Calu3 (cell line): ENCODE measurements at regions not wholly inside any gene's neighbourhood (a gene's known extent, or its start where the extent isn't known, plus 50 kb on each side); places are given as distances from the start of the nearest gene placed in this dataset.
"Not testable (repeated sequence)": the region's sequence is repeated elsewhere in the genome, so short reads cannot be mapped to it uniquely, and the experiment has no call there.

Experiments used
- BruUV-seq: library from RNA; stranded (reverse); fragments of 400-500 nt; replicated peaks from 2 replicates; lab custom pipeline; 2021; lab: Mats Ljungman, UMichigan
- CTCF ChIA-PET: fragments of 300-600 bp; sonication (Branson Sonifier 250); formaldehyde crosslinking; loops from one replicate; lab custom pipeline; 2022; ENCODE audit warnings: antibody characterized with exemption; lab: Charles Lee
- DNase-seq: peaks from one replicate; pipeline ENCODE4 v3.0.0; 2022
- H3K27ac Mint-ChIP-seq: one replicate; pipeline ENCODE4 v1.8.0; 2022; ENCODE audit warnings: mixed read lengths; ENCODE audit not compliant: unreplicated experiment
- H3K27me3 Mint-ChIP-seq: one replicate; pipeline ENCODE4 v1.8.0; 2022; ENCODE audit warnings: mixed read lengths; ENCODE audit not compliant: unreplicated experiment
- H3K36me3 Mint-ChIP-seq: one replicate; pipeline ENCODE4 v1.8.0; 2022; ENCODE audit warnings: mild to moderate bottlenecking, moderate library complexity, mixed read lengths; ENCODE audit not compliant: insufficient read depth, unreplicated experiment
- H3K4me1 Mint-ChIP-seq: one replicate; pipeline ENCODE4 v1.8.0; 2022; ENCODE audit warnings: mild to moderate bottlenecking, low read depth, mixed read lengths; ENCODE audit not compliant: unreplicated experiment
- H3K4me3 Mint-ChIP-seq: one replicate; pipeline ENCODE4 v1.8.0; 2022; ENCODE audit warnings: mild to moderate bottlenecking, low read depth, moderate library complexity, mixed read lengths; ENCODE audit not compliant: unreplicated experiment
- H3K9me3 Mint-ChIP-seq: one replicate; pipeline ENCODE4 v1.8.0; 2022; ENCODE audit warnings: low read depth, mixed read lengths; ENCODE audit not compliant: unreplicated experiment
- CTCF ChIP-seq: fragments of 200-600 bp; IDR thresholded peaks from one replicate; pipeline ENCODE4 v1.8.0; 2022; ENCODE audit warnings: antibody characterized with exemption; ENCODE audit not compliant: unreplicated experiment
- intact Hi-C: fragments of 100-400 bp; cut with micrococcal nuclease; formaldehyde crosslinking; loops from one replicate; pipeline ENCODE4 v1.10.0; 2022; ENCODE audit not compliant: unreplicated experiment

GRCh38 chr18:1849386-1849785 is 721.9 kb downstream of the METTL4 start:
- no peak overlapping the region for H3K4me3 Mint-ChIP-seq
- H3K4me1 Mint-ChIP-seq: peaks cover 8% of the 10 kb centered on the region

GRCh38 chr18:1857281-1857680 is 714.0 kb downstream of the METTL4 start:
- intact Hi-C loops, CTCF ChIA-PET, H3K9me3 Mint-ChIP-seq, H3K4me3 Mint-ChIP-seq, BruUV-seq, H3K27me3 Mint-ChIP-seq, H3K4me1 Mint-ChIP-seq, DNase-seq, H3K36me3 Mint-ChIP-seq, H3K27ac Mint-ChIP-seq: not testable (repeated sequence)

More at GRCh38 chr18:1849386-1849785, 721.9 kb downstream of the METTL4 start:
- H3K27me3 Mint-ChIP-seq: no peaks in the 10 kb centered on the region
- no peak for TF ChIP-seq CTCF
- intact Hi-C loops: no loop called here
- no TSS peak for BruUV-seq
- no peaks in the 10 kb centered on the region for H3K9me3 Mint-ChIP-seq
- H3K36me3 Mint-ChIP-seq: no peaks in the 10 kb centered on the region
- CTCF ChIA-PET: no interaction called here
- no peak for DNase-seq
- H3K27ac Mint-ChIP-seq: no peak overlapping the region

DNA sequence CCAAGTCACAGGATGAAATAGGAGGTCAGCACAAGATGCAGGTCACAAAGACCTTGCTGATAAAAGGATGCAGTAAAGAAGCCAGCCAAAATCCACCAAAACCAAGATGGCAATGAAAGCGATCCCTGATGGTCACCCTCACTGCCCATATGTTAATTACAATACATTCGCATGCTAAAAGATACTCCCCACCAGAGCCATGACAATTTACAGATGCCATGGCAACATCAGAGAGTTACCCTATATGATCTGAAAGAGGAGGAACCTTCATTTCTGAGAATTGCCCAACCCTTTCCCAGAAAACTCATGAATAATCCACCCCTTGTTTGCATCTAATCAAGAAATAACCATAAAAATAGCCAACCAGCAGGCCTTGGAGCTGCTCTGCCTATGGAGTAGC is 709.8 kb downstream of the METTL4 start:
- Mint-ChIP-seq H3K36me3 (no peaks in the 10 kb centered on the region), H3K4me3 (no peak overlapping the region), H3K9me3 (peaks cover 3% of the 10 kb centered on the region), H3K27ac (no peak overlapping the region), H3K27me3 (no peaks in the 10 kb centered on the region), H3K4me1 (no peaks in the 10 kb centered on the region)
- intact Hi-C loops: no loop called here
- CTCF ChIA-PET: no interaction called here
- DNase-seq: no peak
- TF ChIP-seq CTCF: no peak
- no TSS peak for BruUV-seq

- Mint-ChIP-seq H3K27ac (no peak overlapping the region), H3K9me3 (peaks cover 3% of the 10 kb centered on the region), H3K4me3 (no peak overlapping the region), H3K27me3 (no peaks in the 10 kb centered on the region), H3K4me1 (no peaks in the 10 kb centered on the region), H3K36me3 (no peaks in the 10 kb centered on the region)
- no TSS peak for BruUV-seq
- intact Hi-C loops: no loop called here
- CTCF ChIA-PET: no interaction called here
- TF ChIP-seq CTCF: no peak
- no peak for DNase-seq
These were observed 705.4 kb downstream of the METTL4 start for GRCh38 chr18:1865869-1866268.

DNA sequence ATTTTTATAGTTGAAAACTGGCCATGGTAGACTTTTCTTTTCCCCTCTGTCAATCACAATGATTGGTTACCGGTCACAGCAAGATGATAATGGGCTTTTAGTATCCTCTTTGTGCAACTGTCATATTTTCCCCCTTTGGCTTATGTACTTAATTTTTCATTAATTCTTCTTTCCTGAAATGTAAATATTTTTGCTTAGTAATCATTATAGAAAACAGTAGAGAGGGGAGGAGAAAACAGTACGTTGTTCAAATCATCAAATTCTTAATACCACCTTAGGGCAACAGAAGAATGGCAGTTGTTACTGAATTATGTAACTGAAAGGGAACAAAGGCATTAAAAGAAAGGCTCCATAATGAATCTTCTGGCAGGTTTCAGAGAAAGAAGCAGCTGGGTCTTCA is 699.0 kb downstream of the METTL4 start:
- Mint-ChIP-seq H3K4me3 (no peak overlapping the region), H3K36me3 (no peaks in the 10 kb centered on the region), H3K27me3 (no peaks in the 10 kb centered on the region), H3K27ac (no peak overlapping the region), H3K4me1 (no peaks in the 10 kb centered on the region), H3K9me3 (no peaks in the 10 kb centered on the region)
- BruUV-seq: no TSS peak
- CTCF ChIA-PET: no interaction called here
- DNase-seq: no peak
- TF ChIP-seq CTCF: no peak
- intact Hi-C loops: no loop called here
